Transverse colon (tissue), 4 donors: ENCODE measurements at regions not wholly inside any gene's neighbourhood (a gene's known extent, or its start where the extent isn't known, plus 50 kb on each side); places are given as distances from the start of the nearest gene placed in this dataset.

Source experiments
- CTCF ChIP-seq, 5 experiments: fragments of 200-600 bp in 3 of 5; fragments of 450-650 bp in 2 of 5; sonication (generic) in 3 of 5; IDR thresholded peaks; 1 replicate in 2 of 5; 2 replicates in 3 of 5; pipeline ENCODE4 v1.5.1; 2016 to 2017; ENCODE audit warnings: antibody characterized with exemption in 5 of 5, inconsistent platforms in 3 of 5, mild to moderate bottlenecking in 2 of 5, moderate library complexity in 1 of 5
- POLR2AphosphoS5 ChIP-seq, 3 donors: sonication (generic); formaldehyde crosslinking; IDR thresholded peaks; one replicate each; pipeline ENCODE4 v1.6.1; 2016; ENCODE audit warnings: antibody characterized with exemption in 3 of 3

GRCh38 chr2:122366427-122366826 is 611.0 kb downstream of the TSN start:
- TF ChIP-seq CTCF (IDR thresholded peaks at IDR 0.05) (no peak), POLR2AphosphoS5 (IDR thresholded peaks at IDR 0.05) (no peak)
